HUES48 (cell line): ENCODE measurements at regions not wholly inside any gene's neighbourhood (a gene's known extent, or its start where the extent isn't known, plus 50 kb on each side); places are given as distances from the start of the nearest gene placed in this dataset.
"Not testable (repeated sequence)": the region's sequence is repeated elsewhere in the genome, so short reads cannot be mapped to it uniquely, and the experiment has no call there.

Experiments
- H3K27ac ChIP-seq: one replicate; pipeline ENCODE4 v1.7.0; 2013; ENCODE audit warnings: low read depth, low read length, inconsistent platforms
- H3K27me3 ChIP-seq: 2 replicates; pipeline ENCODE4 v1.6.1; 2013; ENCODE audit warnings: mild to moderate bottlenecking, low read length; ENCODE audit not compliant: control insufficient read depth, insufficient read depth
- H3K36me3 ChIP-seq: 2 replicates; pipeline ENCODE4 v1.6.1; 2013; ENCODE audit warnings: low read length; ENCODE audit not compliant: control insufficient read depth, insufficient read depth
- H3K4me1 ChIP-seq: 2 replicates; pipeline ENCODE4 v1.6.1; 2013; ENCODE audit warnings: mild to moderate bottlenecking, low read length; ENCODE audit not compliant: control insufficient read depth, insufficient read depth
- H3K4me3 ChIP-seq: 2 replicates; pipeline ENCODE4 v1.5.1; 2013; ENCODE audit warnings: mild to moderate bottlenecking, low read depth, low read length
- H3K9ac ChIP-seq: 2 replicates; pipeline ENCODE4 v1.6.1; 2013; ENCODE audit warnings: mild to moderate bottlenecking, low read depth, low read length, moderate library complexity
- H3K9me3 ChIP-seq: 2 replicates; pipeline ENCODE4 v1.6.1; 2013; ENCODE audit warnings: low read length; ENCODE audit not compliant: control insufficient read depth, insufficient read depth

- no peaks in the 10 kb centered on the region for H3K4me1 ChIP-seq
- H3K4me3 ChIP-seq = no peak overlapping the region
- no peaks in the 10 kb centered on the region for H3K36me3 ChIP-seq
- H3K27me3 ChIP-seq = no peaks in the 10 kb centered on the region
- H3K9ac ChIP-seq = no peak overlapping the region
- no peaks in the 10 kb centered on the region for H3K9me3 ChIP-seq
- no peak overlapping the region for H3K27ac ChIP-seq
These were observed 176.1 kb downstream of the CETN3 start for GRCh38 chr5:90233476-90233875.

- no peaks in the 10 kb centered on the region for H3K27me3 ChIP-seq
- H3K27ac ChIP-seq = no peak overlapping the region
- H3K36me3 ChIP-seq = no peaks in the 10 kb centered on the region
- H3K9ac ChIP-seq = no peak overlapping the region
- H3K9me3 ChIP-seq = no peaks in the 10 kb centered on the region
- no peaks in the 10 kb centered on the region for H3K4me1 ChIP-seq
- H3K4me3 ChIP-seq = no peak overlapping the region
These were observed 177.9 kb downstream of the CETN3 start for GRCh38 chr5:90231688-90232087.

- H3K9ac ChIP-seq = no peak overlapping the region
- no peak overlapping the region for H3K27ac ChIP-seq
- H3K4me1 ChIP-seq = no peaks in the 10 kb centered on the region
- no peaks in the 10 kb centered on the region for H3K27me3 ChIP-seq
- no peak overlapping the region for H3K4me3 ChIP-seq
- H3K9me3 ChIP-seq = no peaks in the 10 kb centered on the region
- H3K36me3 ChIP-seq = no peaks in the 10 kb centered on the region
These were observed 181.9 kb downstream of the CETN3 start for GRCh38 chr5:90227683-90228082.

GRCh38 chr5:90226433-90227099, 183.0 kb downstream of the CETN3 start:
- Histone ChIP-seq H3K4me1 (no peaks in the 10 kb centered on the region), H3K27ac (no peak overlapping the region), H3K27me3 (no peaks in the 10 kb centered on the region), H3K36me3 (no peaks in the 10 kb centered on the region), H3K9me3 (no peaks in the 10 kb centered on the region), H3K9ac (no peak overlapping the region), H3K4me3 (no peak overlapping the region)

- no peak overlapping the region for H3K4me3 ChIP-seq
- no peaks in the 10 kb centered on the region for H3K27me3 ChIP-seq
- H3K4me1 ChIP-seq = no peaks in the 10 kb centered on the region
- H3K27ac ChIP-seq = no peak overlapping the region
- no peaks in the 10 kb centered on the region for H3K9me3 ChIP-seq
- H3K9ac ChIP-seq = no peak overlapping the region
- no peaks in the 10 kb centered on the region for H3K36me3 ChIP-seq
These were observed 185.2 kb downstream of the CETN3 start for GRCh38 chr5:90224342-90224741.

- Histone ChIP-seq H3K4me1 (no peaks in the 10 kb centered on the region), H3K36me3 (no peaks in the 10 kb centered on the region), H3K9me3 (no peaks in the 10 kb centered on the region), H3K27ac (no peak overlapping the region), H3K9ac (no peak overlapping the region), H3K4me3 (no peak overlapping the region), H3K27me3 (no peaks in the 10 kb centered on the region)
These were observed 185.8 kb downstream of the CETN3 start for GRCh38 chr5:90223756-90224155.

GRCh38 chr5:90221951-90222350, 187.6 kb downstream of the CETN3 start:
- no peak overlapping the region for H3K27ac ChIP-seq
- H3K27me3 ChIP-seq = no peaks in the 10 kb centered on the region
- no peaks in the 10 kb centered on the region for H3K4me1 ChIP-seq
- H3K9ac ChIP-seq = no peak overlapping the region
- H3K9me3 ChIP-seq = no peaks in the 10 kb centered on the region
- no peaks in the 10 kb centered on the region for H3K36me3 ChIP-seq
- no peak overlapping the region for H3K4me3 ChIP-seq

- Histone ChIP-seq H3K4me3 (no peak overlapping the region), H3K9me3 (no peaks in the 10 kb centered on the region)
These were observed 189.0 kb downstream of the CETN3 start for GRCh38 chr5:90220554-90220953.

GRCh38 chr5:90214991-90215390, 194.6 kb downstream of the CETN3 start:
- no peaks in the 10 kb centered on the region for H3K4me1 ChIP-seq
- H3K4me3 ChIP-seq = no peak overlapping the region
- no peak overlapping the region for H3K27ac ChIP-seq
- peaks cover 5% of the 10 kb centered on the region for H3K9me3 ChIP-seq
- H3K9ac ChIP-seq = no peak overlapping the region
- H3K27me3 ChIP-seq = no peaks in the 10 kb centered on the region
- no peaks in the 10 kb centered on the region for H3K36me3 ChIP-seq

More at GRCh38 chr5:90220554-90220953, 189.0 kb downstream of the CETN3 start:
- H3K27ac ChIP-seq = no peak overlapping the region
- H3K9ac ChIP-seq = no peak overlapping the region
- no peaks in the 10 kb centered on the region for H3K4me1 ChIP-seq
- H3K27me3 ChIP-seq = no peaks in the 10 kb centered on the region
- no peaks in the 10 kb centered on the region for H3K36me3 ChIP-seq

GRCh38 chr5:90208323-90208722, 201.2 kb downstream of the CETN3 start:
- H3K36me3 ChIP-seq, H3K4me1 ChIP-seq, H3K27ac ChIP-seq, H3K9me3 ChIP-seq, H3K27me3 ChIP-seq: not testable (repeated sequence)
- peak overlapping the region; percentile 61; the same call in 1 of the 2 replicates for H3K9ac ChIP-seq
- peak overlapping the region; percentile 61 for H3K4me3 ChIP-seq

GRCh38 chr5:90201923-90202322, 207.6 kb downstream of the CETN3 start:
- no peak overlapping the region for H3K27ac ChIP-seq
- H3K4me1 ChIP-seq = no peaks in the 10 kb centered on the region
- H3K9me3 ChIP-seq = no peaks in the 10 kb centered on the region; the same call in 1 of the 2 replicates
- H3K9ac ChIP-seq = no peak overlapping the region
- no peaks in the 10 kb centered on the region for H3K36me3 ChIP-seq
- H3K4me3 ChIP-seq = no peak overlapping the region
- H3K27me3 ChIP-seq = no peaks in the 10 kb centered on the region
